ENCODE measurements at regions not wholly inside any gene's neighbourhood (a gene's known extent, or its start where the extent isn't known, plus 50 kb on each side); places are given as distances from the start of the nearest gene placed in this dataset.
A peak's percentile ranks its signal among the peaks of the same experiment; 100 is the strongest.

- WGBS (ENCODE audit: insufficient coverage, low coverage, low lambda C conversion rate, missing lambda C conversion rate), result 39% methylated on average over 9 of the region's 11 CpGs
- no peaks in the 10 kb centered on the region for H3K27me3 ChIP-seq
- H3K36me3 ChIP-seq, result no peaks in the 10 kb centered on the region
- H3K9me3 ChIP-seq, result no peaks in the 10 kb centered on the region
- DNase-seq (peak; percentile 75 to 81 (median 77)), ATAC-seq (peak; percentile 54 to 79 (median 65))
- peaks cover 0 to 20% (median 6%) of the 10 kb centered on the region in 4 donors for H3K4me1 ChIP-seq
- intact Hi-C loops (cut with DNase I), result no loop called here
- no peak overlapping the region for H3K4me3 ChIP-seq
- H3K27ac ChIP-seq, result no peak overlapping the region
- TF ChIP-seq POLR2A (IDR thresholded peaks at IDR 0.05), result no peak
- no peak for TF ChIP-seq CTCF (IDR thresholded peaks at IDR 0.05)
Measured at GRCh38 chr9:96068511-96068910, 193.0 kb downstream of the ERCC6L2 start.

- Histone ChIP-seq H3K4me3 (no peak overlapping the region), H3K4me1 (peaks cover 0 to 20% (median 6%) of the 10 kb centered on the region in 4 donors), H3K27ac (no peak overlapping the region), H3K9me3 (no peaks in the 10 kb centered on the region), H3K36me3 (no peaks in the 10 kb centered on the region), H3K27me3 (no peaks in the 10 kb centered on the region)
- intact Hi-C loops (cut with DNase I), result no loop called here
- no peak for TF ChIP-seq POLR2A (IDR thresholded peaks at IDR 0.05)
- TF ChIP-seq CTCF (IDR thresholded peaks at IDR 0.05), result no peak
- DNase-seq, result peak in 1 of 3 donors; percentile 60
- ATAC-seq, result peak; percentile 70 to 90 (median 85)
- WGBS (ENCODE audit: insufficient coverage, low coverage, low lambda C conversion rate, missing lambda C conversion rate), result 29% methylated on average over 4 of the region's 5 CpGs
Measured at GRCh38 chr9:96067600-96067999, 192.1 kb downstream of the ERCC6L2 start.

- H3K4me3 ChIP-seq, result no peak overlapping the region
- no peaks in the 10 kb centered on the region for H3K36me3 ChIP-seq
- peak; percentile 10 to 23 (median 12) for ATAC-seq
- H3K27me3 ChIP-seq, result no peaks in the 10 kb centered on the region
- H3K27ac ChIP-seq, result no peak overlapping the region
- no peak for DNase-seq
- TF ChIP-seq CTCF (IDR thresholded peaks at IDR 0.05), result no peak
- no peak for TF ChIP-seq POLR2A (IDR thresholded peaks at IDR 0.05)
- WGBS (ENCODE audit: insufficient coverage, low coverage, low lambda C conversion rate, missing lambda C conversion rate), result 80% methylated on average over 3 of the region's 7 CpGs
- intact Hi-C loops (cut with DNase I), result no loop called here
- H3K9me3 ChIP-seq, result no peaks in the 10 kb centered on the region
- H3K4me1 ChIP-seq, result peaks cover 0 to 20% (median 6%) of the 10 kb centered on the region in 4 donors
Measured at GRCh38 chr9:96067004-96067403, 191.5 kb downstream of the ERCC6L2 start.

GRCh38 chr9:96065482-96066251, 190.2 kb downstream of the ERCC6L2 start:
- H3K9me3 ChIP-seq, result no peaks in the 10 kb centered on the region
- no peak overlapping the region for H3K4me3 ChIP-seq
- no peak overlapping the region for H3K27ac ChIP-seq
- no peak for DNase-seq
- intact Hi-C loops (cut with DNase I), result no loop called here
- no peaks in the 10 kb centered on the region for H3K27me3 ChIP-seq
- peaks cover 0 to 20% (median 6%) of the 10 kb centered on the region in 4 donors for H3K4me1 ChIP-seq
- ATAC-seq, result no peak
- 80% methylated on average over 8 of the region's 8 CpGs for WGBS (ENCODE audit: insufficient coverage, low coverage, low lambda C conversion rate, missing lambda C conversion rate)
- no peaks in the 10 kb centered on the region for H3K36me3 ChIP-seq
- TF ChIP-seq POLR2A (IDR thresholded peaks at IDR 0.05), result no peak
- no peak for TF ChIP-seq CTCF (IDR thresholded peaks at IDR 0.05)

Data from right lobe of liver (tissue), 6 donors.